ENCODE measurements at regions not wholly inside any gene's neighbourhood (a gene's known extent, or its start where the extent isn't known, plus 50 kb on each side); places are given as distances from the start of the nearest gene placed in this dataset.

DNA sequence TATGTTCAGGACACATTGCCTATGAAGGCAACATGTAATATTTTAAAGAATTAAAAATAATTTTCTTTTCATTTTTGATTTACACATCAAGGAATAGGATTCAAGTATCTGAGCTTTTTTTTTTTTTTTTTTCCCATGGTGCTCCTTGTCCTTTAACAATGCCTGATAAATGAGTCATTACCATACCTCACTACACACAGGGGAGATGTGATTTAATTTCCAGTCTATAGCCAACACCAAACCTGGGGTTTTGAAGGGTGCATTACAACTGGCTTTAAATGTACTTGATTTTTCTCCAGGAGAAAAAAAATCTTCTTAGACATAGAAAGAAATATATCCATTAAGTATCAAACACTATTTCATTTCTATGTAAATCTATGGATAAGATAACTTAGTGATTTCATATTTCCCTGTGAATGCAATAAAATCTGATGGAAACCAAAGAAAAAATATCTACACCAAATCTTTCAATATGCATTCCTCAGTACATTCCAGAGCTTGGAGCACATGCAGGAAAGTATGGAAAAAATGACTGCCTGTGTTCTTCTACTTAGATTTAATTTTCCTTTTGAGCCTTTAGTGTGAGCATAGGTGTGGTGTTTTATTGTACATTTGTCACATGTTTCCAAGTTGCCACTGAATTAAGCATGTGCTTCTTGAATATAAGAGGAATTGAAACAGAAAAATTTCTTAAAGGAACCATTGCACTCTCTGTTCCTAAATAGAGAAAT, 204.8 kb upstream of the MEOX2 start:
- no peak for DNase-seq

DNA sequence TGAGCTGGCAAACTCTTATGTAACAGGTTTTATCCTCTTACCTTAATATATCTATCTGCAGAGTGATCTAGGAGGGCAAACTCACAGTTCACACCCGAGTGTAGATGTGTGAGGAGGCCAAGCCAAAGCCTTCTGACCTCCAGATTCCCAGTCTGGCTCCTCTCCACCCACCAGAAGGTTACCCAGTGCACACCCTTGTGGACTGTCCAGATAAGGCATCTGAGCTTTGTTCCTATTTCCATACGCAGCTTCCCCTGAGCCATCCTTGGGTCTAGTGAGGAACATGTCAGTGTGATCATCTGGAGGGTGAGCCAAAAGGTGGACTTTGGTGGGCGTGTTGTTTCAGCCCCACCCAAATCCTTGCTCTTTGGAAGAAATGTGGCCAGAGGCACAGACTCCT, 203.0 kb upstream of the MEOX2 start:
- no peak for DNase-seq

DNA sequence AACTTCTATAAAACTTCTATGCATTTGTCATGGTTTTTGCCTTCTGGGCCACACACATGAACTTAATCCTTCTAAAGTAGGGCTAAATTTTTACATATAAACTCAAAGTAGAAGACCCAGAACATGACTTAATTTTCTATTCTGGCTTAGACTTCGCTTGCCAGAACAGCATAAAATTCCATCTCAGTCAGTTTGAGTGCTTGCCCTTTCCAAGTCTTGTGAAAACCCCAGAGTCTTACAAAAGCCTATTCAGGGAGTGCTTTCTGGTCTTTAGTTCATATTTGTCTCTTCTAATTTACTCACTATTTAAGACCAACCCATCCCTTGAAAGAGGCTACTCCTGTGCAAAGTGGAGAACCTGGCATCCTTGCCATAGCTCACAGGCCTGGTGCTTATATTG, 201.6 kb upstream of the MEOX2 start:
- DNase-seq = no peak

DNA sequence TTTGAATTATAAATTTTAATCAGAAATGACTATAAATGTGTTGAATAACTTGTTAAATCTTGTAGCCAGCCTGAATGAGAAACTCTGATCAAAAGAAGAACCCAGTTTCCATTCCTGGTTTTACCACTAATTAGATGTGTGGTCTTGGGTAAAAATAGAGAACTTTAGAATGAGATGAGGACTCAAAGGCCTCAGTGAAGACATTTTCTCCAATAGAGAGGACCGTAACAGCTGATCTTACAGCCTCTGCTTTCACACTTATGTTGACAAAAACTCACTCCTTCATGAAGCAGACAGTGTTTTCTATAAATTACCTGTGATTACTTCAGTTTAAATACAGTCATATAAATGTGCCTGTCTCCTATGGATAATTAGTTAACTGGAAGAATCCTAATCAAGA, 200.1 kb upstream of the MEOX2 start:
- no peak for DNase-seq

DNA sequence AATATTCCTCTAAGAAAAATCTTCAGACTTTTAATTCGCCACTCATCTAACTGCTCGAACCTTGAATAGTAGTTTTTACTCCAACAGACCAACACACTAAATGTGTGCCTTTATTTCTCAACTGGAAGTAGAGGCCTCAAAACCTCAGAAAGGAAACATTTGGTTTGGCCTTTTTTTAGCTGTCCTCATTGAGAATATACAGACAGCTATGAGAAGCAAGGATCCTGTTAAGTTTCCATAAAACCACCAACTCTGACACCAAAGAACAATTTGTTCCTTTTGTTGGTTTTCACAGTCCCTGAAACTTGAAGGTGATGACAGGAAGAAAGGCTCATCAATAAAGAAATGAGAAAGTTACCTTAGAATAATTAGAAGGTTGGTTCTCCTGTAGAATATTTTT, 199.2 kb upstream of the MEOX2 start:
- DNase-seq = no peak

DNA sequence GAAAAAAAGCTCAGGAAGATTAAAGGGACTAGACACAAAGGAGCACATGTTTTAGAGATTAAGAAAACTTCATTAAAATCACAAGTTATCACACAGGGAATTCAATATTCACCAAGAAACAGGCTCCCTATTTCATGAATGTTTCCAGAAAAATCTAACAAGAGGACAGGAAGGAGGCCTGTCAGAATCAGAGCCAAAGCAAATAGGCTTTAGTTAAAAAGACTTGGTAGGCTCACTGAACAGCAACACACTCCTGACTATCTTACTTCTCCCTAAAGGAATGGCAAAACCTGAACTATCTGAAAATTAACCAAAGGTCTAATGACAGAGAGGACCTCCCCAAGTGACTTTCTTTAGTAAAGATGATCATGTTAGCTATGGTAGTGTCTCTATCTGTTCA, 188.3 kb upstream of the MEOX2 start:
- no peak for DNase-seq

DNA sequence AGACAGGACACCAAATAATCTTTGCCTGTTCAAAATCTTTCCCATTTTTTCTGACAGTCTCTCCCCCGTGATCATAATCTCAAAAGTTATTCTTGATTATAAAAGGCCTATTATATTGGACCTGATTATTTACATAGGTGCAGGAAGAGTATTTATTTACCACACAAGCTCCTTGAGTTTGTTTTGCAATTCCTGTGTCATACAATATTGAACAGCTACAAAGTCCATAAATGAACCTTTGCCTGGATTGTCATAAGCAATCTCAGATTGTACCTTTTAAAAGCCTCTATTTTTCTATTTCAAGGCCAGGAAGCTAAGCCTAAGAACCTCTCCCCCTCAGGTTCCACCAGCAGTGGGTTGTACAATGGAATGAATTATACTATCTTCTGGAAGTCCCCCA, 183.9 kb upstream of the MEOX2 start:
- no peak for DNase-seq

DNA sequence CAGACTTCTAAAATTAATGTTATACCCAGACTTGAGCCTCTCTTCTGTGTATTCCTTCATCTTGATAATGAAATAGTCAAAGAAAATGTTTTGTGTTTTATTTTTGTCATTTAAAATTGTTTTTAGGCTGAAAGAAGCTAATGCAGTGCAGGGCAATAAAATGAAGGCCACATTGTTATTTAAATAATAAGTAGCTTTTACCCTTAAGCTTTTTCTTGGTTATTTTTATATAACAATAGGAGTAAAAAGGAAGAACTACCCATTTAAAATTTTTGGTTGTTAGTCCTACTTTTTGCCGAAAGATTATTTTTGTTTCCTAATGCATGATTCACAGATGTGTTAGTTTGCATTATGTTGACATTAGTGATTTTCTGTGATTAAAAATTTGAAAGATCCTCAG, 181.0 kb upstream of the MEOX2 start:
- no peak for DNase-seq

DNA sequence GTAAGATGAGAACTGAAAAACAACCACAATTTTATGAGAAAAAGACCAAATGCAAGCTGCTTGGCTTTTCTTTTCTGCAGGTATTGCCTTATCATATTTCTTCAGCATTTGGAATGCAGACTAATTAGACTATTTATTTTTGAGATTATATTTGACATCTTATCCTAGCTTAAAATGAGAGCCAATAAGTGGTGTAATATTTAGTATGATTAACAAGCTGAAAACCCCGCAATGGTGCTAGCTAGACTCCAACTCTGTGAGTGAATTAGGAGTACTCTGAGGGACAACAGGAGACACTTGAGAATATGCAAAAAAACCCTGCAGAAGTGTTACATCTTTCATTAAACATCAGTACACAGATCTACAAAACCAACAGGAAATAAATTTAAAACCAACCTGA, 180.3 kb upstream of the MEOX2 start:
- DNase-seq = no peak

DNA sequence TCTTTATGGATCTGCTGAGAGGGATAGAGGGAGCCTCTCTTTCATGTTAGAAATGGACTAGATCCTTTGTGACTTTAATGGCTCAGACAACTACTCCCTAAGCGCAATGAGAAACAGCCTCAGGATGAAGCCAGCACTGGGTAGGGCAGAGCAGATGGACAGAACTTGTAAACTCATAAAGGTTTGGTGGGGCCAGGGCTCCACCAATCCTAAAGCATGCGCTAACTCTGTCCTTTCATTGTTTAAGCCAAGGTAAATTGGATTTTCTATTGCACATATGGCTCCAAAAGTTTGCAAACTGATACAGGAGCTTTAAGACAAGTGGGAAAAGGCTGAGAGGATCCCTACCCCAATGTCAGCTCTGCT, 178.1 kb upstream of the MEOX2 start:
- DNase-seq = no peak

DNA sequence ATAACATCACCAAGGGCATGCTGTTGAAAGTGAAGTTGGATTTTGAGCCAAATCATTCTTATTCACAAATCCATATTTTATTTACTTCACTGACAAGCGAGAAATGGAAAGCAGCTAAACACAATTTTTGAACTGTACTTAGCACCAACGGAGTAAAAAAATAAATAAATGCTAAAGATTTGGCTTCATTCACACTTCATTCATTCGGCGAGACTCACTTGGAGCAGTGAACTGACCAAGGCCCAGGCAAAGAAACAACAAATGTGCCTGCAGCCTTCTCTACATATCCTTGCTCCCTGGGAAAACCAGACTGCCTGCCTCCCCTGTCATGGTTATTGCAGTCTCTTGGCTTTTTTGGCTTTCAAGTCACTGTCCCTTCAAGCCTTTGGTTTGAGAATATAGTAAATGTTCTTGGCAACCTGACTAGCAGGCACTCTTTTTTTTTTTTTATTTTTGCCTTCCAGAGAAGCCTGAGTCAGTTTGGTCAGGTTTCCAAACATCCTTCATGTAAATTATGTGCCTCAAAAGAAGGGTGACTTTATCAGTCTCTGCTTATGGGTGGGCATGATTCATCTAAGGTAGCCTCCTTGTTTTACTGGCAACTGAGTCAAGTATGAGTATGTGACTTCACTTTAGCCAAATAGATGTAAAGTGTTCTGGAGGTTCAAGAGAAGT, 177.6 kb upstream of the MEOX2 start:
- DNase-seq = no peak

DNA sequence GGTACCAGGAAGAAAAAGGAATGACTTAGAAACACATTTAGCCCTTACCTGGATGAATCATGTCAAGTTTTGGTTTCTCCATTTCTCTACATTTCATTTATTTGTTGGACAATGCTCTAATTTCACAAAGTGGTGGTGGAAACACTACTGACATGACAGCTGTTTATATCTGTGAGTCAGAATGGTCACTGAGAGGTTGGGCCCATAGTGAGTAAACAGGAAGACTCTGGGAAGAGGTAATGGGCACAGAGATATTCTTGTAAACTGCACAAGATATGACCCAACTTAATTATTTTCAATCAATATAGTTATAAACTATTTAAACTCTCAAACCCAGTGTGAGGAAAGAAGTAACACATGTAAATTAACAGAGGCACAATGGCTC, 176.3 kb upstream of the MEOX2 start:
- no peak for DNase-seq

DNA sequence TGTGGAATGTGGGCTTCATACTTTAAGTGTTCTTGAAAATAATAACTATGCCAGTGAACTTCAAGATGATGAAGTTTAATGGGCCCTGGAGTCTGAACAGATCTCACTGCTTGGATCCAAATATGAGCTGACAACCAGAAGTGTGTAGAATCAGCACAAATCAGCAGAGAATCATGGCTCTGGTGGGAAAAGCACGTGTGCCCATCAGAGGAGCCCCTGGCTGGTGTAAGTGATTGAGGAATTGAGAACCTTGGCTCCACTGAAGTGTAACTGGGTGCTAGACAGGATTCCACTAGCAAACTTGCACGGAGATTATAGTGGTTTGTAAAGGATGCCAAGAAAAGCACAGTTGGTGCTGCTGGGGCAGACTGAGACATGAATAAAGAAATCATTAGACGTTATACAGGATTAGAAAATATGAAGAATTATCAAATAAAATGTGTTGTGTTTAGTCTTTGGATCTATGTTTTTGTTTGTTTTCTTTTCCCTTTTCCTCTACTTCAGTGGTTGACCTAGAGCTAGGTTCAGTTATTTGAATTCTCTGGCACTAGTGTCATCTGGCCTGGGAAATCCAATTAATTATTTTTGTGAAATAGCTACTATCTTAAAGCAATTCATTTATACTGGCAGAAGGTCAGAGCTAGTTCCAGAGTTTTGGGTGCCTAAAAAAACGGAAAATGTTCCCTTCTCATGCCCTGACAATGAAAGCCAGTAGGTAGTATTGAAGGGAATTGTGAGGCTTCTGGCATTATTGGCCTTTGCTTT, 175.7 kb upstream of the MEOX2 start:
- no peak for DNase-seq

DNA sequence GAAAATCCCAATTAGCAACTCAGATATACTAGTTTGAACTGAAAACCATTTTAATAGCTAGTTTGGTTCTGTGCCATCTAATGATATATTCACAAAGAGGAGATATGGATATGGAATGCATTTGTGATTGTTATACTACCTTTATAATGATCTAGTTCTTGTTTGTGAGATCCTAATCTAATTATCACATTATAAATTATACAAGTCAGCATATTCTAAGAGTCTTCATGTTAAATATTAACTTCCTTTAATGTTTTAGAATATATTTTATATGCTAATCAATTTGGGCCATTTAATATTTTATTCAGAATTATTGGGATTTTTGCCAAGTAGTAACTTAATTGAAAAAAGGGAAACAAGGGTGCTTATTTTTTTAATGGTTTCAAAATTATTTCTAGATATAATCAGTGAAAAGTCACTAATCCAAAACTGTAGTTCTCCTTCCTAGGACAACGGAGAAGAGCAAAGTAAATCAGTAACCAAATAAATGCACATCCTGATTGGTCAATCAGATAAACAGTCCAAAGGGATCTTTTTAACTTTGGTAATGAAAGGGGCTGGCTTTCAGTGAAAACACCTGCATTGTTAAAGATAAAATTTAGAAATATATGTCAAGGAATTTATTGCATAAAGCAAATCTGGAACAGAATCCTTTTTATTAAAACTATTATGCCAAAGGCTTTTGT, 173.9 kb upstream of the MEOX2 start:
- DNase-seq = no peak

DNA sequence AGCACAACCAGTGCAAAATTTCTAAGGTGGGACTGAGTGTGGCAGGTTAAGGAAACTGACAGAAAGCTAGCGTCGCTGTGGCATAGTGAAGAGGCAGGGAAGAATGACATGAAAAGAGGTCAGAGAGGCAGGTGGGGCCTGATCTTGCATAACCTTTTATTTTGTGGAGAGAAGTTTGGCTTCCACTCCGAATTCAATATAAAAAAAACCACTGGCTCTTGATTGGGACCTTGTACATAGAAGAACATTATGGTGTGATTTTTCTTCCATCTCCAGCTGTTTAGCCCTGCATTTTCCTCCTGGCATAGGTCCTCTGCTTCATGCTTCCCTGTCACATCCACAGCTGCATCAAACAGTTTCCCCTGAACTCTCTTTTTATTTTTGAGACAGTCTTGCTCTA, 170.5 kb upstream of the MEOX2 start:
- no peak for DNase-seq

DNA sequence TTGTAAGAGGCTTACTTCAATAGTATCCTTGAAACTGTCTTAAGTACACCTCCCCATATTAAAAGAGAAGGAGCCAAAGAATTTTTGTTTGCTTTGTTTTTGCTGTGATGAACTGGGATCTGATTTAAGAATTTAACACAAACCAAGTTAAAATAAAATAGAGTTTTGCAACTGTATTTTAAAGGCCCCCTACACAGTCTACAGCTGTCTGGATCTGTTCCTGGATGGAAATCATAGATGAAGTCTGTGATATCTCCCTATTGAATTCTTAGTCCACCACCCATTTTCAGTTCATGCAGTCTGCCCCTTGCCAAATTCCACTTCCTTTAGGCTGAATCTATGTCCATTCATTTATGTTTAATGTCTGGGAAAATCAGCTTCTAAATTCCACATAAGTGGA, 169.8 kb upstream of the MEOX2 start:
- DNase-seq = no peak

DNA sequence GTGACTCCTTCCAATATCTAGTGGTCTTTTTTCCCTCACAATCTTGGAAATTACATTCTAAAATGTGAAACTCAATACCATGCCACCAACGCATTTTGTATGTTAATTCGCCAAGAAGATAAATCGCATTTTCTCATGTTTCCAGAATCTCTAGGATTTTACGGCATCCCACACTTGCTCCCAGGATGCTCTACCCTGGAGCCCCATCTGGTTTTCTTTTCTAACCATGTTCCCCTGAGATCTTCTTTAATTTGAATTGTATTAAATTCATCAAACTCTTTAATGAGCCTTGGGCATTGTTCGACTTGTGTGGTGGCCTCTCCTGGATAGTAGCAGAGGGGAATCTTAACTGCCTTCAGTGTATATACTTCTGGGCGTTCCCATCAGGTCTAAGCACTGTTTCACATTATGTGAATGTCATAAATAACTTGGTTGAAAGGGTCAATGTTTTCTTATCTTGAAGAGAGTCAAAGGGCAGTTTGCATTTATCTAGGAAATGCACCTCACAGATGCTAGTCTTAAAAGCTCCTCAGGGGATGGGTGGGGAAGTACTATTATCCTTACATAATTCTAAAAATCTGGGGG, 169.1 kb upstream of the MEOX2 start:
- no peak for DNase-seq

DNA sequence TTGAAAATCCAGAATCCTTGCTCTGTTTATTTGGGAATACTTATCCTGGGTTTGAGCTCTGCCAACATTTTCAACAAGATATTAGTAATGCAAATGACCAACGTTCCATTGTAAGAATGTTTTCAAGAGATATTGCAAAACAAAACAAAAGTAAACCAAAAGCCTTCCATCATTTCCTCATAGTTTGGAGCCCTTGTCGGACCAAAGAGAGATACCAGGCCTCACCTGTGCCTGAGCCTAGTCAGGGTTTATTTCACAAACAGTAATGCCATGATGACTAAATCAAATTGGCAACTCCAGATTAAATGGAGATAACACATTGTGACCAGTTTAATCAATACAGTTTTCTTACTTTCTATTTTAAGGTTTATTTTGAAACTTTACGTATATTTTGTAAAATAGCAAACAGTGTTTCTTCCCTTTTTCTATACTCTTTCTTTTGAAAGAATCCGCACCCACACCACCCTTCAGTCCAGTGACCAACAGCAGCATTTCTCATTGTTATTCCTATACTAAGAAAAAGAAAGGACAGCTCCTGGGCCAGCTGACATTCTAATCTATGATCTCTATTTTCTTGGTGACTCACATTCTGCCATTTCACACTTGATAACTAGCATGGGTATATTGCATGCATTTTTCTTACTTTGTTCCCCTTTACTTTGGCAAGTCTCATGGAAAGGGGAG, 168.5 kb upstream of the MEOX2 start:
- DNase-seq = no peak

DNA sequence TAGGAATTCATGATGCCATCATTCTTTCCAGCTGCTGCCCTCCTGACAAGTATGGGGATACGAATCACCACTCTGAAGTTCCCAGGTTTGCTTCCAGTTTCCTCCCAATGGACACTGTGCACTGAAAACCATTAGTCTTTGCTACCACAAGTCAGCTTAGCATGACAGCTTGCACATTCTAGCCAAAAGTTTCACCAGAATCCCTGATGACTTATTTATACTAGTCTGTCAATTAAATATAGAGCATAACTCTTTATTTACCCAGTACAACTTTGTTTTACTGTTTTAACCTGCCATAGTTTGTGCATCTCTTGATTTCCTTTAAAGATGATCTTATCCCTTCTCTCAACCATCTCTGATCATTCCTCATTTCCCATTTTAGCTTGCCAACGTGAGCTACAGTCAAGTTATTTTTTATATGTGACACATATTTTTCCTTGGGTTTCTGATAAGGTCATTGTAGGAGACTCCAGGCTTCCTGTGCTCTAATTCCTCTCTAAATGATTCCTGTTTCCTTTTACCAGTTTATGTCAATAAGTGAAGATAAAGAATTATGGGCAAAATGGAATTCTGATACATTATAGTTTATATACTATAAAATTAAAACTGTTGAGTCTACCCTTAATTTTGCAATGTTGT, 167.5 kb upstream of the MEOX2 start:
- no peak for DNase-seq

DNA sequence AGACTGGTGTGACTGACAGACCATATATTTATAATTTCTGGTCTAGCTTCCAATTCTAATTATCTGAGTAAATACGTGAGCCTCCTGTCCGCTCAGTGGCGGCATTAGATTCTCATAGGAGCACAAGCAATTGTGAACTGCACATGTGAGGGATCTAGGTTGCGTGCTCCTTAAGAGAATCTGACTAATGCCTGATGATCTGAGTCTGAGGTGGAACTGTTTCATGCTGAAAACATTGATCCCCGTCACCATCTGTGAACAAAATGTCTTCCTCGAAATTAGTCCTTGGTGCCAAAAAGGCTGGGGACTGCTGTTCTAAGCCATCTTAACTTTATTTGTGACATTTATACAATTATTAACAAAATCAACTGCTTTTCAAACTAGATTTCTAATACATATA, 164.7 kb upstream of the MEOX2 start:
- no peak for DNase-seq

DNA sequence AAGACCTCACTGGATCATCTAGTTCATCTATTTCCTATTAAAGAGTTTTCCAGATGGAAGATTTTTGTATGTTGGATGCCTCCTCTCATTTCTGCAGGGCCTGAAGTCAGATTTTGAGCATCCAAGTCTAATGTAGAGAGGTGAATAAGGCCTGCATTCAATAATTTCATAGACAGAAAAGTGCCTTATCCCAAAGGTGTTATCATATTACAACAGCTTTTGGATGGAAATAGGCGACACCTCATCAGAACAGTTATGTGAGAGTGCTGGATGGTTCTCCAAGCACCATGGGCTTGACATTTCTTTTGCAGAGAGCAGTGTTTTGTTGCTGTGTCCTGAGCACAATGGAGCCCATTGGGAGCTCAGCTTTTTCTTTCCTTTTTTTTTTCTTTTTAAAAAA, 162.4 kb upstream of the MEOX2 start:
- DNase-seq = no peak

DNA sequence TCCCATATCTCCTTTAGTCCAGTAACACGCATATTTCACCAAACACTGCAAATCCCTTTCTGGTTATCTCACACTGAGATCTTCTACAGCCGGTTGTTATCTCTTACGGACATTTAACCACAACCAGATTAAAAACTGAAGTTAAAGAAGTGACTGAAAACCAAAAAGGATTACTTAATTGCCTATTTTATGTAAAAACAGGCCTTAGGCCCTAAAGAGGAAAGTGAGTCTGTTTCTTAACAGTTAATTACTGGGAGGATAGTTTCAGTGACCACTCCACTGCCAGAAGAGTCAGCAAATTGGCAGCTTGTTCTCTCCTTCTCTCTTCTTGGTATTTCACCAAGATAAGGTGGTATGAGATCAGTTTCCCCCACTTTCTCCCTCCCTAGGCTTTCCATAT, 161.9 kb upstream of the MEOX2 start:
- DNase-seq = no peak

Measured in stimulated activated CD4-positive, alpha-beta T cell treated with anti-CD3 and anti-CD28 coated beads, Interleukin-4, amount 100 ng/mL, for 24 hours (primary cell).